ENCODE measurements at regions not wholly inside any gene's neighbourhood (a gene's known extent, or its start where the extent isn't known, plus 50 kb on each side); places are given as distances from the start of the nearest gene placed in this dataset.

GRCh38 chr16:51953286-51953985 is 593.5 kb downstream of the TOX3 start:
- DNase-seq: no peak

GRCh38 chr16:51952500-51952899 is 594.4 kb downstream of the TOX3 start:
- DNase-seq: no peak

- peak; percentile 8 for DNase-seq
These were observed 595.2 kb downstream of the TOX3 start for GRCh38 chr16:51951668-51952298.

- no peak for DNase-seq
These were observed 596.7 kb downstream of the TOX3 start for GRCh38 chr16:51950118-51950780.

- DNase-seq: no peak
These were observed 597.7 kb downstream of the TOX3 start for GRCh38 chr16:51949282-51949681.

GRCh38 chr16:51941412-51941811 is 605.5 kb downstream of the TOX3 start:
- no peak for DNase-seq

- no peak for DNase-seq
These were observed 606.8 kb downstream of the TOX3 start for GRCh38 chr16:51940183-51940582.

GRCh38 chr16:51939378-51939871 is 607.5 kb downstream of the TOX3 start:
- DNase-seq: no peak

GRCh38 chr16:51938861-51939260 is 608.1 kb downstream of the TOX3 start:
- DNase-seq: no peak

- no peak for DNase-seq
These were observed 609.2 kb downstream of the TOX3 start for GRCh38 chr16:51937771-51938170.

GRCh38 chr16:51936846-51937245 is 610.1 kb downstream of the TOX3 start:
- no peak for DNase-seq

- DNase-seq: no peak
These were observed 614.6 kb downstream of the TOX3 start for GRCh38 chr16:51932317-51932716.

- no peak for DNase-seq
These were observed 615.3 kb downstream of the TOX3 start for GRCh38 chr16:51931653-51932052.

- DNase-seq: peak; percentile 2
These were observed 622.2 kb downstream of the TOX3 start for GRCh38 chr16:51924744-51925143.

- DNase-seq: no peak
These were observed 624.5 kb downstream of the TOX3 start for GRCh38 chr16:51922476-51922875.

GRCh38 chr16:51919736-51920135 is 627.2 kb downstream of the TOX3 start:
- DNase-seq: no peak

GRCh38 chr16:51916814-51917213 is 630.1 kb downstream of the TOX3 start:
- DNase-seq: no peak

GRCh38 chr16:51916231-51916630 is 630.7 kb downstream of the TOX3 start:
- DNase-seq: no peak

- DNase-seq: no peak
These were observed 639.3 kb downstream of the TOX3 start for GRCh38 chr16:51907680-51908079.

GRCh38 chr16:51900221-51900780 is 646.6 kb downstream of the TOX3 start:
- no peak for DNase-seq

- no peak for DNase-seq
These were observed 648.1 kb downstream of the TOX3 start for GRCh38 chr16:51898872-51899271.

GRCh38 chr16:51896013-51896412 is 650.9 kb downstream of the TOX3 start:
- DNase-seq: no peak

GRCh38 chr16:51892293-51893007 is 654.5 kb downstream of the TOX3 start:
- no peak for DNase-seq

Data from NCI-H146 (cell line).